Common myeloid progenitor, CD34-positive (primary cell): ENCODE measurements at regions not wholly inside any gene's neighbourhood (a gene's known extent, or its start where the extent isn't known, plus 50 kb on each side); places are given as distances from the start of the nearest gene placed in this dataset.
"Not testable (repeated sequence)": the region's sequence is repeated elsewhere in the genome, so short reads cannot be mapped to it uniquely, and the experiment has no call there.

Experiments used
- CTCF ChIA-PET: fragments of 350-600 bp; sonication (Branson Sonifier 250); formaldehyde crosslinking; loops from one replicate; lab custom pipeline; 2021; ENCODE audit warnings: antibody characterized with exemption; lab: Charles Lee
- POLR2A ChIA-PET: fragments of 350-600 bp; sonication (Branson Sonifier 250); formaldehyde crosslinking; loops from one replicate; lab custom pipeline; 2021; ENCODE audit warnings: antibody characterized with exemption; lab: Charles Lee
- DNase-seq, 3 donors: peaks; one replicate each; pipeline versions ENCODE4 v3.0.0 to v3.0.0-alpha.2; 2013
- H3K27ac ChIP-seq, 2 experiments: 1 replicate in 1 of 2; 2 replicates in 1 of 2; pipeline ENCODE4 v1.7.0; 2013; ENCODE audit warnings: inconsistent platforms in 2 of 2, low read length in 2 of 2, mild to moderate bottlenecking in 2 of 2, low read depth in 1 of 2, moderate library complexity in 1 of 2; ENCODE audit not compliant: severe bottlenecking in 2 of 2, insufficient read depth in 1 of 2, poor library complexity in 1 of 2
- H3K27me3 ChIP-seq, 5 experiments: replicated peaks in 2 of 5; 1 replicate in 3 of 5; 2 replicates in 2 of 5; pipeline versions ENCODE4 v1.6.1 to v1.7.0; 2013; ENCODE audit warnings: low read length in 4 of 5, mild to moderate bottlenecking in 2 of 5, moderate library complexity in 2 of 5, inconsistent platforms in 1 of 5; ENCODE audit not compliant: insufficient read depth in 5 of 5, control insufficient read depth in 4 of 5
- H3K36me3 ChIP-seq, 4 experiments: 1 replicate in 2 of 4; 2 replicates in 2 of 4; pipeline versions ENCODE4 v1.6.1 to v1.7.0; 2013; ENCODE audit warnings: low read length in 3 of 4, control low read depth in 1 of 4, mild to moderate bottlenecking in 1 of 4; ENCODE audit not compliant: control insufficient read depth in 4 of 4, insufficient read depth in 4 of 4
- H3K4me1 ChIP-seq, 4 experiments: 1 replicate in 3 of 4; 2 replicates in 1 of 4; pipeline versions ENCODE4 v1.6.1 to v1.7.1; 2013; ENCODE audit warnings: low read length in 3 of 4, mild to moderate bottlenecking in 3 of 4, control low read depth in 1 of 4, inconsistent platforms in 1 of 4, moderate library complexity in 1 of 4; ENCODE audit not compliant: control insufficient read depth in 4 of 4, insufficient read depth in 4 of 4; ENCODE audit errors: control extremely low read depth in 1 of 4
- H3K4me3 ChIP-seq, 7 experiments: 1 replicate in 4 of 7; 2 replicates in 3 of 7; pipeline versions ENCODE4 v1.5.1 to v1.7.0; 2013; ENCODE audit warnings: mild to moderate bottlenecking in 7 of 7, low read length in 6 of 7, moderate library complexity in 6 of 7, inconsistent platforms in 2 of 7, low read depth in 2 of 7, control low read depth in 1 of 7; ENCODE audit not compliant: insufficient read depth in 4 of 7, control insufficient read depth in 1 of 7; ENCODE audit errors: extremely low read depth in 1 of 7
- H3K9me3 ChIP-seq, 5 experiments: 1 replicate in 4 of 5; 2 replicates in 1 of 5; pipeline versions ENCODE4 v1.6.1 to v1.7.1; 2013; ENCODE audit warnings: low read length in 4 of 5, mild to moderate bottlenecking in 2 of 5, inconsistent platforms in 1 of 5, low read depth in 1 of 5, moderate library complexity in 1 of 5; ENCODE audit not compliant: control insufficient read depth in 4 of 5, insufficient read depth in 2 of 5; ENCODE audit errors: control extremely low read depth in 1 of 5
- WGBS: methylation state at CpG from one replicate; pipeline ENCODE4 v1.1.5; 2013; ENCODE audit not compliant: insufficient coverage; 5-methylcytosine and 5-hydroxymethylcytosine counted together

DNA sequence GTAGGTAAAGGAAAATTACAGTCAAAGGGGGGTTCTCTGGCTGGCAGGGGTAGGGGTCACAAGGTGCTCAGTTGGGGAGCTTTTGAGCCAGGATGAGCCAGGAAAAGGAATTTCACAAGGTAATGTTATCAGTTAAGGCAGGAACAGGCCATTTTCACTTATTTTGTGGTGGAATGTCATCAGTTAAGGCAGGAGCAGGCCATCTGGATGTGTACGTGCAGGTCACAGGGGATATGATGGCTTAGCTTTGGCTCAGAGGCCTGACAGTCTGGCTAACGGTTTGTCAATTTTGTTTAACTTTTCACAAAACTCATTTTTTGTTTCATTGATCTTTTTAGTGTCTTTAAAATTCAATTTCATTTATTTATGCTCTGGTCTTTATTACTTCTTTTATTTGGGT lies 1623.8 kb upstream of the DDX18 start:
- H3K4me1 ChIP-seq, H3K36me3 ChIP-seq, H3K4me3 ChIP-seq, H3K27ac ChIP-seq, H3K27me3 ChIP-seq, POLR2A ChIA-PET, H3K9me3 ChIP-seq, DNase-seq, CTCF ChIA-PET: not testable (repeated sequence)
- 88% methylated on average over 1 of the region's 2 CpGs for WGBS

DNA sequence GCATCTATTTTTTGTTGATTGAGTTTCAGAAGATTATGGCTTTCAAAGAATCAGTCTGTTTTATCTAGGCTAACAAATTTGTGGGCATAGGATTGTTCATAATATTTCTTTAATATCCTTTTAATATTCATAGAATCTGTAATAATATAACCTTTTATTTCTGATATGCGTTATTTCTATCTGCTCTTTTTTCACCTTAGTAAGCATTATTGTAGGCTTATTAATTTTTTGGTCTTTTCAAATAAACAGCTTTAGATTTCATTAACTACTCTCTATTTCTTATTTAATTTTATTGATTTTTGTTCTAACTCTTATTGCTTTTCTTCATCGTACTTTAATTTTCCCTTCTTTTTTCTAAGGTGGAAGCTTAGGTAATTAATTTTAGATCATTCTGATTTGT lies 1614.4 kb upstream of the DDX18 start:
- WGBS: no CpG with 5 or more reads among the region's 2 CpGs
- DNase-seq: no peak
- Histone ChIP-seq H3K9me3 (peaks cover 0 to 6% (median 2%) of the 10 kb centered on the region in 5 experiments), H3K4me1 (no peaks in the 10 kb centered on the region), H3K27ac (no peak overlapping the region), H3K27me3 (no peaks in the 10 kb centered on the region), H3K36me3 (no peaks in the 10 kb centered on the region), H3K4me3 (no peak overlapping the region)
- ChIA-PET CTCF (interaction anchor here (1.2 kb wide), 1 partner anchor 9 kb away, joined by 5 read pairs; no protein-coding TSS in a partner anchor), POLR2A (no interaction called here)

GRCh38 chr2:116211719-116212118 lies 1602.8 kb upstream of the DDX18 start:
- Histone ChIP-seq H3K4me1 (no peaks in the 10 kb centered on the region), H3K27ac (no peak overlapping the region), H3K4me3 (no peak overlapping the region), H3K36me3 (no peaks in the 10 kb centered on the region), H3K27me3 (no peaks in the 10 kb centered on the region), H3K9me3 (no peaks in the 10 kb centered on the region)
- ChIA-PET POLR2A (interaction anchor here (0.6 kb wide), 1 partner anchor 1332 kb away, joined by 3 read pairs; no protein-coding TSS in a partner anchor), CTCF (no interaction called here)
- no peak for DNase-seq
- no CpG with 5 or more reads among the region's 3 CpGs for WGBS

GRCh38 chr2:116222793-116223192 lies 1591.7 kb upstream of the DDX18 start:
- H3K27ac ChIP-seq: no peak overlapping the region
- H3K4me1 ChIP-seq: no peaks in the 10 kb centered on the region
- H3K4me3 ChIP-seq: no peak overlapping the region
- DNase-seq: no peak
- ChIA-PET POLR2A (no interaction called here), CTCF (no interaction called here)
- no peaks in the 10 kb centered on the region for H3K27me3 ChIP-seq
- H3K36me3 ChIP-seq: no peaks in the 10 kb centered on the region
- peaks cover 0 to 4% (median 1%) of the 10 kb centered on the region in 5 experiments for H3K9me3 ChIP-seq
- WGBS: no CpG with 5 or more reads among the region's 4 CpGs

- no peak for DNase-seq
- 100% methylated on average over 2 of the region's 4 CpGs for WGBS
- Histone ChIP-seq H3K36me3 (no peaks in the 10 kb centered on the region), H3K4me1 (no peaks in the 10 kb centered on the region), H3K9me3 (peaks cover 0 to 4% (median 1%) of the 10 kb centered on the region in 5 experiments), H3K4me3 (no peak overlapping the region), H3K27ac (no peak overlapping the region), H3K27me3 (no peaks in the 10 kb centered on the region)
- ChIA-PET POLR2A (no interaction called here), CTCF (no interaction called here)
Observed at GRCh38 chr2:116223912-116224311, 1590.6 kb upstream of the DDX18 start.

DNA sequence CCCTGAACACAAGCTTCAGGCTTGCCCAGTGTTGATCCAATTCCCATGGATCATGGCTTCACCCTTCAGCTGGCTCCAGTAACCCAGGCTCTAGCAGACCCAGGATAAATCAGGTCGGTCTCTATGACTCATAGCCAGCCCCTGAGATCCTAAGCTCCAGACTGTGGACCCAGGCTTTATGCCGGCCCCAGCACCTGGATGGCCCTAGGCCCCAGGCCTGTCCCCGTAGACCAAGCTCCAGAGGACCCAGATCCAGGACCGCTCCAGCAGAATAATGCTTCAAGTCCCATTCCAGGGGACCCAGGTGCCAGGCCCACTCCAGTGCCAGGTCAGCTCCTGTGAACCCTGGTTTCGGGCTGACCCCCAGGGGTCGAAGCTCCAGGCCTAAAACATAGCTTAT lies 1589.9 kb upstream of the DDX18 start:
- Histone ChIP-seq H3K4me1 (no peaks in the 10 kb centered on the region), H3K4me3 (no peak overlapping the region), H3K27me3 (no peaks in the 10 kb centered on the region), H3K27ac (no peak overlapping the region), H3K9me3 (peaks cover 0 to 4% (median 1%) of the 10 kb centered on the region in 5 experiments), H3K36me3 (no peaks in the 10 kb centered on the region)
- no peak for DNase-seq
- WGBS: 98% methylated on average over 5 of the region's 6 CpGs
- POLR2A ChIA-PET: no interaction called here
- CTCF ChIA-PET: no interaction called here

- DNase-seq: no peak
- POLR2A ChIA-PET: no interaction called here
- Histone ChIP-seq H3K9me3 (no peaks in the 10 kb centered on the region), H3K36me3 (no peaks in the 10 kb centered on the region), H3K27ac (no peak overlapping the region), H3K27me3 (no peaks in the 10 kb centered on the region), H3K4me1 (no peaks in the 10 kb centered on the region), H3K4me3 (no peak overlapping the region)
- CTCF ChIA-PET: no interaction called here
Observed at GRCh38 chr2:116238511-116238910, 1576.0 kb upstream of the DDX18 start.
